IMR-90 (cell line): ENCODE measurements at regions not wholly inside any gene's neighbourhood (a gene's known extent, or its start where the extent isn't known, plus 50 kb on each side); places are given as distances from the start of the nearest gene placed in this dataset.

Experiments used
- ATAC-seq: fragments of 200-7000 bp; cut with Tn5 transposase; 2 replicates; pipeline ENCODE4 v1.9.1; 2020; ENCODE audit warnings: low read depth, mild to moderate bottlenecking, moderate library complexity
- BruUV-seq: library from RNA; stranded (reverse); fragments of 400-500 nt; replicated peaks from 2 replicates; lab custom pipeline; 2021; lab: Mats Ljungman, UMichigan
- CTCF ChIA-PET: fragments of 300-600 bp; formaldehyde crosslinking; extraction: SDS; loops from one replicate; lab custom pipeline; 2021; ENCODE audit warnings: antibody characterized with exemption; lab: Yijun Ruan, JAX
- POLR2A ChIA-PET: fragments of 300-600 bp; sonication (Branson Sonifier 250); formaldehyde crosslinking; loops from one replicate; lab custom pipeline; 2022; ENCODE audit warnings: antibody characterized with exemption; ENCODE audit not compliant: unreplicated experiment; lab: Charles Lee
- DNase-seq: peaks from one replicate; pipeline ENCODE4 v3.0.0; 2013
- H2AFZ ChIP-seq: replicated peaks from 2 replicates; pipeline ENCODE3; 2013; ENCODE audit warnings: low read length, mild to moderate bottlenecking; ENCODE audit not compliant: poor library complexity
- H2AK5ac ChIP-seq: 2 replicates; pipeline ENCODE4 v1.6.1; 2013; ENCODE audit warnings: low read depth, low read length, inconsistent platforms
- H2AK9ac ChIP-seq: replicated peaks from 2 replicates; pipeline ENCODE3; 2013; ENCODE audit warnings: mild to moderate bottlenecking, low read depth, low read length, moderate library complexity; ENCODE audit not compliant: poor library complexity
- H2BK120ac ChIP-seq: 2 replicates; pipeline ENCODE4 v1.6.1; 2013; ENCODE audit warnings: low read depth, low read length, inconsistent platforms
- H2BK15ac ChIP-seq: 3 replicates; pipeline ENCODE4 v1.6.1; 2013; ENCODE audit warnings: low read depth, low read length, inconsistent platforms
- H2BK20ac ChIP-seq: 2 replicates; pipeline ENCODE4 v1.6.1; 2013; ENCODE audit warnings: low read depth, mild to moderate bottlenecking, inconsistent platforms, low read length, moderate library complexity
- H2BK5ac ChIP-seq: 2 replicates; pipeline ENCODE4 v1.6.1; 2013; ENCODE audit warnings: mild to moderate bottlenecking, low read depth, low read length, inconsistent platforms; ENCODE audit not compliant: poor library complexity, severe bottlenecking
- H3K14ac ChIP-seq: replicated peaks from 2 replicates; pipeline ENCODE4 v1.6.1; 2013; ENCODE audit warnings: low read depth, low read length, inconsistent platforms
- H3K18ac ChIP-seq: 2 replicates; pipeline ENCODE4 v1.6.1; 2013; ENCODE audit warnings: low read depth, low read length, control low read depth
- H3K23ac ChIP-seq: 2 replicates; pipeline ENCODE4 v1.6.1; 2013; ENCODE audit warnings: low read depth, low read length, inconsistent platforms
- H3K27ac ChIP-seq: 2 replicates; pipeline ENCODE4 v1.5.1; 2013; ENCODE audit warnings: mild to moderate bottlenecking, control low read depth, low read length; ENCODE audit not compliant: insufficient read depth
- H3K27me3 ChIP-seq: 2 replicates; pipeline ENCODE4 v1.6.1; 2013; ENCODE audit warnings: low read length; ENCODE audit not compliant: control insufficient read depth, insufficient read depth
- H3K36me3 ChIP-seq: 2 replicates; pipeline ENCODE4 v1.6.1; 2013; ENCODE audit warnings: low read length, mixed read lengths; ENCODE audit not compliant: control insufficient read depth, insufficient read depth
- H3K4ac ChIP-seq: 2 replicates; pipeline ENCODE4 v1.6.1; 2013; ENCODE audit warnings: low read depth, low read length, inconsistent platforms
- H3K4me1 ChIP-seq: 2 replicates; pipeline ENCODE4 v1.6.1; 2013; ENCODE audit warnings: low read length, mixed read lengths; ENCODE audit not compliant: control insufficient read depth, insufficient read depth
- H3K4me2 ChIP-seq: 2 replicates; pipeline ENCODE4 v1.6.1; 2013; ENCODE audit warnings: low read depth, mild to moderate bottlenecking, control low read depth, low read length, moderate library complexity
- H3K4me3 ChIP-seq: 2 replicates; pipeline ENCODE4 v1.5.1; 2013; ENCODE audit warnings: low read depth, mild to moderate bottlenecking, control low read depth, low read length, moderate library complexity; ENCODE audit not compliant: insufficient read depth
- H3K56ac ChIP-seq: 2 replicates; pipeline ENCODE4 v1.6.1; 2013; ENCODE audit warnings: low read length, inconsistent platforms; ENCODE audit not compliant: insufficient read depth; ENCODE audit errors: extremely low read depth
- H3K79me1 ChIP-seq, 2 experiments: 2 replicates each; pipeline ENCODE4 v1.6.1; 2013; ENCODE audit warnings: low read length in 2 of 2, inconsistent platforms in 1 of 2, low read depth in 1 of 2
- H3K9ac ChIP-seq: 2 replicates; pipeline ENCODE4 v1.6.1; 2013; ENCODE audit warnings: low read depth, low read length, control low read depth
- H3K9me1 ChIP-seq: 2 replicates; pipeline ENCODE4 v1.6.1; 2013; ENCODE audit warnings: low read length, inconsistent platforms; ENCODE audit not compliant: insufficient read depth
- H3K9me3 ChIP-seq: 2 replicates; pipeline ENCODE4 v1.6.1; 2013; ENCODE audit warnings: low read length; ENCODE audit not compliant: control insufficient read depth, insufficient read depth
- H4K20me1 ChIP-seq: 2 replicates; pipeline ENCODE4 v1.6.1; 2013; ENCODE audit warnings: low read length, inconsistent platforms; ENCODE audit not compliant: insufficient read depth
- H4K5ac ChIP-seq: 2 replicates; pipeline ENCODE4 v1.6.1; 2013; ENCODE audit warnings: mild to moderate bottlenecking, low read depth, low read length, control low read depth
- H4K8ac ChIP-seq, 2 experiments: 2 replicates each; pipeline ENCODE4 v1.6.1; 2013; ENCODE audit warnings: low read depth in 2 of 2, low read length in 2 of 2, control low read depth in 1 of 2, inconsistent platforms in 1 of 2
- H4K91ac ChIP-seq: 2 replicates; pipeline ENCODE4 v1.6.1; 2013; ENCODE audit warnings: low read depth, low read length, inconsistent platforms; ENCODE audit not compliant: insufficient read depth
- BHLHE40 ChIP-seq: fragments of 150-350 bp; IDR thresholded peaks from 2 replicates; pipeline ENCODE4 v1.6.1; 2016; ENCODE audit warnings: mild to moderate bottlenecking, low read depth, low read length
- CEBPB ChIP-seq: IDR thresholded peaks from 2 replicates; pipeline ENCODE4 v1.6.1; 2012; ENCODE audit warnings: low read depth, low read length, improper control_type of control experiment
- FOS ChIP-seq: fragments of 150-350 bp; IDR thresholded peaks from 2 replicates; pipeline ENCODE4 v1.6.1; 2016; ENCODE audit warnings: low read depth, low read length
- MAFK ChIP-seq: IDR thresholded peaks from 2 replicates; pipeline ENCODE4 v1.6.1; 2012; ENCODE audit warnings: low read depth, low read length, improper control_type of control experiment
- MAZ ChIP-seq: IDR thresholded peaks from 2 replicates; pipeline ENCODE4 v1.6.1; 2012; ENCODE audit warnings: low read depth, mild to moderate bottlenecking, low read length, improper control_type of control experiment, moderate library complexity, borderline replicate concordance
- MXI1 ChIP-seq: IDR thresholded peaks from 2 replicates; pipeline ENCODE4 v1.6.1; 2012; ENCODE audit warnings: low read depth, mild to moderate bottlenecking, low read length, moderate library complexity, borderline replicate concordance
- NFE2L2 ChIP-seq: fragments of 150-350 bp; IDR thresholded peaks from 2 replicates; pipeline ENCODE4 v1.6.1; 2016; ENCODE audit warnings: low read depth, mild to moderate bottlenecking, low read length
- POLR2A ChIP-seq: IDR thresholded peaks from 2 replicates; pipeline ENCODE4 v1.6.1; 2012; ENCODE audit warnings: mild to moderate bottlenecking, low read depth, low read length
- RAD21 ChIP-seq: IDR thresholded peaks from 2 replicates; pipeline ENCODE4 v1.6.1; 2012; ENCODE audit warnings: low read length, improper control_type of control experiment
- RCOR1 ChIP-seq: IDR thresholded peaks from 2 replicates; pipeline ENCODE4 v1.6.1; 2012; ENCODE audit warnings: mild to moderate bottlenecking, low read length, improper control_type of control experiment; ENCODE audit not compliant: insufficient replicate concordance
- RFX5 ChIP-seq: IDR thresholded peaks from 2 replicates; pipeline ENCODE4 v1.8.0; 2012; ENCODE audit warnings: low read depth, mild to moderate bottlenecking, low read length, moderate library complexity
- dilution Hi-C: fragments of 300-500 bp; cut with HindIII; formaldehyde crosslinking; loops from one replicate; pipeline ENCODE4 v1.14.3; 2018; ENCODE audit warnings: low sequenced_read_pairs; ENCODE audit not compliant: unreplicated experiment
- in situ Hi-C: fragments of 300-500 bp; cut with MboI; formaldehyde crosslinking; loops from 3 replicates; pipeline ENCODE4 v1.14.3; 2019; ENCODE audit warnings: low sequenced_read_pairs, inconsistent platforms, mixed read lengths
- intact Hi-C: fragments of 100-400 bp; cut with micrococcal nuclease; formaldehyde crosslinking; loops from 2 replicates; pipeline ENCODE4 v1.10.0; 2022
- TF ChIP-seq, protein P1 (sequence below): fragments of 150-350 bp; IDR thresholded peaks from 2 replicates; pipeline ENCODE4 v1.6.1; 2017; ENCODE audit warnings: mild to moderate bottlenecking, antibody characterized with exemption, low read length, low read depth

DNA sequence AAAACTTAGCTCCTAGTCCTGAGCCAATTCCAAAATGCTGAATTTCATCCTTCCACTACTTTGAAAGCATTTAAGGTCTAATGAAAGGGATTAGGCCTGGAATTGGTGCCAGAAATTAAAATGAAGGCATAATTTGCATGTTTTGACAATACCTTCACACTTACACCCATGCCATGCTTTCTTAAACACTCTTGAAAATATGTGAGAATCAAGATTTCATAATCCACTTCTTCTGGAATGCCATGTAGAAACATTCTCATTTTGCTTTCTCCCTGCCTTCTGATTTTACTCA, 77.1 kb downstream of the ANKEF1 start:
- Histone ChIP-seq H3K14ac (no peak overlapping the region), H3K79me1 (no peaks in the 10 kb centered on the region), H2AFZ (no peak overlapping the region), H2AK9ac (no peak overlapping the region), H3K23ac (no peak overlapping the region), H3K9me1 (0 out of 2 replicates have a peak, but pooled peaks cover 3% of the 10 kb centered on the region), H3K9ac (no peak overlapping the region), H2BK20ac (no peak overlapping the region), H3K4me1 (peaks cover 3% of the 10 kb centered on the region), H3K27me3 (no peaks in the 10 kb centered on the region), H2BK120ac (no peak overlapping the region), H3K4me3 (no peak overlapping the region), H4K91ac (no peak overlapping the region), H4K5ac (no peak overlapping the region), H3K4ac (no peak overlapping the region), H3K4me2 (no peak overlapping the region), H3K36me3 (no peaks in the 10 kb centered on the region), H2BK15ac (no peak overlapping the region), H2AK5ac (no peak overlapping the region), H3K56ac (no peak overlapping the region), H2BK5ac (no peak overlapping the region), H4K8ac (no peak overlapping the region), H3K9me3 (no peaks in the 10 kb centered on the region; the same call in 1 of the 2 replicates), H3K18ac (no peak overlapping the region), H3K27ac (no peak overlapping the region), H4K20me1 (no peaks in the 10 kb centered on the region)
- TF ChIP-seq POLR2A, result no peak
- TF ChIP-seq MAZ, result no peak
- no peak for TF ChIP-seq CEBPB
- no peak for TF ChIP-seq MXI1
- no peak for TF ChIP-seq RAD21
- no peak for TF ChIP-seq MAFK
- TF ChIP-seq BHLHE40, result no peak
- no peak for TF ChIP-seq RFX5
- TF ChIP-seq, protein P1, sequence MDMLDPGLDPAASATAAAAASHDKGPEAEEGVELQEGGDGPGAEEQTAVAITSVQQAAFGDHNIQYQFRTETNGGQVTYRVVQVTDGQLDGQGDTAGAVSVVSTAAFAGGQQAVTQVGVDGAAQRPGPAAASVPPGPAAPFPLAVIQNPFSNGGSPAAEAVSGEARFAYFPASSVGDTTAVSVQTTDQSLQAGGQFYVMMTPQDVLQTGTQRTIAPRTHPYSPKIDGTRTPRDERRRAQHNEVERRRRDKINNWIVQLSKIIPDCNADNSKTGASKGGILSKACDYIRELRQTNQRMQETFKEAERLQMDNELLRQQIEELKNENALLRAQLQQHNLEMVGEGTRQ, result no peak
- TF ChIP-seq FOS, result no peak
- no peak for TF ChIP-seq RCOR1
- no peak for TF ChIP-seq NFE2L2
- dilution Hi-C loops (no loop called here), in situ Hi-C loops (no loop called here), intact Hi-C loops (no loop called here)
- DNase-seq (no peak), ATAC-seq (no peak; the same call in 1 of the 2 replicates)
- BruUV-seq, result no TSS peak
- ChIA-PET POLR2A (no interaction called here), CTCF (interaction anchor here (0.7 to 1.0 kb wide), 2 partner anchors 21 to 468 kb away, joined by 3 to 4 read pairs; no protein-coding TSS in a partner anchor)
